ENCODE measurements at regions not wholly inside any gene's neighbourhood (a gene's known extent, or its start where the extent isn't known, plus 50 kb on each side); places are given as distances from the start of the nearest gene placed in this dataset.
"Not testable (repeated sequence)": the region's sequence is repeated elsewhere in the genome, so short reads cannot be mapped to it uniquely, and the experiment has no call there.

DNA sequence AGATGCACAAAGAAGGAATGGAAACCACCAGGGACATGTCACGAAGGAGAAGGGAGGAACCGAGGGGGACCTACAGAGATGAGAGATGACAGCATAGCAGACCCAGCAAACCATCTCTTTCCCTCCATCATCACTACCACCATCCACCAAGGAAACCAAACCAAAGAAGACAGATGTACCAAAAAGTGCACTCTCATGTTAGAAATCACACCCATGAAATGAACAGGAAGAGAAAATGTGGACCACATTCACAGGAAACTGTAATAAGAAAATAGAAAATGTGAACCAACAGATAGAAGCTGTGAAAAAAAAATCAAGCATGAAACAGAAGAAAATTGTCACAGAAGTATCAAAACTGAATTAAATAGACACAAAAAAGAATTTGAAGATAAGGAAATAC is 672.7 kb downstream of the QKI start:
- peaks cover 1% of the 10 kb centered on the region for H3K9me3 Mint-ChIP-seq

DNA sequence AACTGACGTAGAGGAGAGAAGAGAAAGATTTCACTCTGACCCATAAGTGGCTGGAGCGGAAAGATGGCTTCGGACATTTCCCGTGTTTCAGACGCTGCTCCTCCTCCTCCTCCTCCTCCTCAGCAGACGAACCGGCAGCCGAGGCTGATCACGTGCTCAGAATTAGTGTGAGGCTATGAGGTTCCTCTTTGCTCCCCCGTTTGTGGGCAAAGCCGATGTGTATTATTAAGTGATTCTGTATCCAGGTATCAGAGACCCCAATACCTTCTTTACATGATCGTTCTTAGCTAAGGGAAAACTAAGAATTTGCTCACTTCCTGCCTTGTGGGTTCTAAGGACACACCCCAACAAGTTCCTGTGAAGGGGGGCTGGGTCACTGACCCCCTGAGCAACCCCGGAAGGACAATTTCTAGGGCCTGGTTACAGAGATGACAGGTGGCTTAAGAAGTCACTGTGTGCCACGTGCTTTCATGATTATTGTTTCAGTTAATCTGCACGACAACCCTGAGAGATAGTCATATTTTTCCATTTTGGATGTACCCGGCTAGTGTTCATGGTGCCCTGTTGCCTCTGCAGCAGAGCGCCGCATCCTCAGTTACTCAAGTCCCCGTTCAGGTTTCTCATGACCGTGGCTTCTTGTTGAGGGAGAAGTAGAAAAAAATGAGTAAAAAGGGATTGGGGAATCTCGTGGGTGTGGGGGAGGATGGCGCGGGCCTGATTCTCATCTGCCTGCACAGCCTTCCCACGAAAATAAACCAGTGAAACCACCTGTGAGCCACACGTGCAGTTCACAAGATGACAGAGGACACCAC is 671.8 kb downstream of the QKI start:
- no peak overlapping the region for H3K27ac Mint-ChIP-seq
- no peaks in the 10 kb centered on the region for H3K9me3 Mint-ChIP-seq
- no peaks in the 10 kb centered on the region for H3K4me1 Mint-ChIP-seq (ENCODE audit: low read depth)
- no peaks in the 10 kb centered on the region for H3K36me3 Mint-ChIP-seq (ENCODE audit: low read depth)
- H3K27me3 Mint-ChIP-seq = no peaks in the 10 kb centered on the region
- H3K4me3 Mint-ChIP-seq = no peak overlapping the region

More for the DNA sequence above, 672.7 kb downstream of the QKI start:
- H3K4me3 Mint-ChIP-seq = no peak overlapping the region
- no peaks in the 10 kb centered on the region for H3K36me3 Mint-ChIP-seq (ENCODE audit: low read depth)
- H3K27me3 Mint-ChIP-seq = no peaks in the 10 kb centered on the region
- no peak overlapping the region for H3K27ac Mint-ChIP-seq
- no peaks in the 10 kb centered on the region for H3K4me1 Mint-ChIP-seq (ENCODE audit: low read depth)

- no peaks in the 10 kb centered on the region for H3K27me3 Mint-ChIP-seq
- no peak overlapping the region for H3K27ac Mint-ChIP-seq
Observed at GRCh38 chr6:164085091-164086075, 670.9 kb downstream of the QKI start.

GRCh38 chr6:164079275-164079600 is 664.7 kb downstream of the QKI start:
- H3K36me3 Mint-ChIP-seq (ENCODE audit: low read depth) = no peaks in the 10 kb centered on the region
- peaks cover 7% of the 10 kb centered on the region for H3K9me3 Mint-ChIP-seq
- no peaks in the 10 kb centered on the region for H3K4me1 Mint-ChIP-seq (ENCODE audit: low read depth)
- no peak overlapping the region for H3K4me3 Mint-ChIP-seq
- H3K27me3 Mint-ChIP-seq = no peaks in the 10 kb centered on the region
- no peak overlapping the region for H3K27ac Mint-ChIP-seq

More at GRCh38 chr6:164085091-164086075, 670.9 kb downstream of the QKI start:
- H3K4me3 Mint-ChIP-seq = no peak overlapping the region
- no peaks in the 10 kb centered on the region for H3K36me3 Mint-ChIP-seq (ENCODE audit: low read depth)
- H3K4me1 Mint-ChIP-seq (ENCODE audit: low read depth) = no peaks in the 10 kb centered on the region
- H3K9me3 Mint-ChIP-seq = no peaks in the 10 kb centered on the region

DNA sequence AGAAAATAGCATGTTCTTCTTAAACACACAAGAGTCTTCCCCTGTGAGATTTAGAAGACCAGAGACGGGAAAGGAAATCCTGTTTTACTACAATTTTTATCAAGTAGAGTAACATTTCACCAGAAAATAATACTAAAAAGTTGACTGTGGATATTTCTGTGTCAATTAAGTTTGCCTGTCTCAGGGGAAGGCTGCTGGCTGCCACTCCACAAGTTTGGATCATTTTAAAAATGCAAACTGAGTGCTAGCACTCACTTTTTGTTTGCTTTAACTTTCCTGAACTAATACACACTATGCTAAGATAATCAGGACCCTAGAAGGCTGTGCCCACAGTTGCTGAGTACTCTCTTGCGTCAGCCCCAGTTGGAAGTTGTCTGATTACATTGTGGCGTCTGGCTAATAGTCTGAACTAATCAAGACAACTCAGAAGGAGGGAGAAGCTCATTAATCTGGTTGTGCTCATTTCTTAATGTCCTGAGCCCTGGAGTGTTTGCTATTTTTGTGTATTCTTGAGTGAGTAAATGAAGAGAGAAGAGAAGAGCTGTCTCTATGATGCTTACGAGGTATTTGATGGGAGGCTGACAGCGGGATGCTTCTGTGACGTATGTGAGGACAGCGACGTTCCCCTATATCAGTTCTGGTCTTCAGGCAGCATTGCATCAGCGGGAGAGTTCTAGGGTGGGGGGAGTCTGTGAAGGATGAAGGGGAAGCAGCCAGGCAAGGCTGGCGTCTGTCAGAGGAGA is 664.2 kb downstream of the QKI start:
- Mint-ChIP-seq H3K4me1 (ENCODE audit: low read depth) (no peaks in the 10 kb centered on the region), H3K4me3 (no peak overlapping the region), H3K9me3 (peaks cover 7% of the 10 kb centered on the region), H3K27ac (no peak overlapping the region), H3K36me3 (ENCODE audit: low read depth) (no peaks in the 10 kb centered on the region), H3K27me3 (no peaks in the 10 kb centered on the region)

DNA sequence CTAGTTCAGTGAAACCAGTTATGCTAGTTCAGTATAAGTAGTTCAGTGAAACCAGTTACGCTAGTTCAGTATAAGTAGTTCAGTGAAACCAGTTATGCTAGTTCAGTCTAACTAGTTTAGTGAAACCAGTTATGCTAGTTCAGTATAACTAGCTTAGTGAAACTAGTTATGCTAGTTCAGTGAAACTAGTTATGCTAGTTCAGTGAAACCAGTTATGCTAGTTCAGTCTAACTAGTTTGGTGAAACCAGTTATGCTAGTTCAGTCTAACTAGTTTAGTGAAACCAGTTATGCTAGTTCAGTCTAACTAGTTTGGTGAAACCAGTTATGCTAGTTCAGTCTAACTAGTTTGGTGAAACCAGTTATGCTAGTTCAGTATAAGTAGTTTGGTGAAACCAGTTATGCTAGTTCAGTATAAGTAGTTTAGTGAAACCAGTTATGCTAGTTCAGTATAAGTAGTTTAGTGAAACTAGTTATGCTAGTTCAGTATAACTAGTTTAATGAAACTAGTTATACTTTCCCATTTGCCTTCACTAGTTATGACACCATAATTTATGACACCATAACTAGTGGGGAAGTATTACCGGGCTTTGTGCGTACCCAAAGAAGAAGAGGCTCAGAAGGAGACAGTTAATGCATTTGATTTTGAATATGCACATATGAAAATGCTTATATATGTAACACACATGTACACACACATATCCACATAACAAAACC is 662.5 kb downstream of the QKI start:
- H3K9me3 Mint-ChIP-seq = peaks cover 12% of the 10 kb centered on the region
- H3K27ac Mint-ChIP-seq; H3K4me3 Mint-ChIP-seq; H3K27me3 Mint-ChIP-seq; H3K36me3 Mint-ChIP-seq (ENCODE audit: low read depth); H3K4me1 Mint-ChIP-seq (ENCODE audit: low read depth): not testable (repeated sequence)

- Mint-ChIP-seq H3K27me3 (no peaks in the 10 kb centered on the region), H3K27ac (no peak overlapping the region), H3K9me3 (peaks cover 12% of the 10 kb centered on the region)
Observed at GRCh38 chr6:164075981-164076615, 661.6 kb downstream of the QKI start.

GRCh38 chr6:164072240-164072666 is 657.7 kb downstream of the QKI start:
- no peak overlapping the region for H3K27ac Mint-ChIP-seq
- H3K36me3 Mint-ChIP-seq (ENCODE audit: low read depth) = no peaks in the 10 kb centered on the region
- H3K9me3 Mint-ChIP-seq = peaks cover 9% of the 10 kb centered on the region

More at GRCh38 chr6:164075981-164076615, 661.6 kb downstream of the QKI start:
- H3K4me1 Mint-ChIP-seq (ENCODE audit: low read depth) = no peaks in the 10 kb centered on the region
- no peaks in the 10 kb centered on the region for H3K36me3 Mint-ChIP-seq (ENCODE audit: low read depth)
- H3K4me3 Mint-ChIP-seq = no peak overlapping the region

GRCh38 chr6:164069350-164069990 is 655.0 kb downstream of the QKI start:
- H3K4me3 Mint-ChIP-seq = no peak overlapping the region
- H3K36me3 Mint-ChIP-seq (ENCODE audit: low read depth) = no peaks in the 10 kb centered on the region
- H3K9me3 Mint-ChIP-seq = peaks cover 5% of the 10 kb centered on the region
- H3K4me1 Mint-ChIP-seq (ENCODE audit: low read depth) = no peaks in the 10 kb centered on the region
- H3K27me3 Mint-ChIP-seq = no peaks in the 10 kb centered on the region
- no peak overlapping the region for H3K27ac Mint-ChIP-seq

More at GRCh38 chr6:164072240-164072666, 657.7 kb downstream of the QKI start:
- Mint-ChIP-seq H3K4me3 (no peak overlapping the region), H3K4me1 (ENCODE audit: low read depth) (no peaks in the 10 kb centered on the region), H3K27me3 (no peaks in the 10 kb centered on the region)

DNA sequence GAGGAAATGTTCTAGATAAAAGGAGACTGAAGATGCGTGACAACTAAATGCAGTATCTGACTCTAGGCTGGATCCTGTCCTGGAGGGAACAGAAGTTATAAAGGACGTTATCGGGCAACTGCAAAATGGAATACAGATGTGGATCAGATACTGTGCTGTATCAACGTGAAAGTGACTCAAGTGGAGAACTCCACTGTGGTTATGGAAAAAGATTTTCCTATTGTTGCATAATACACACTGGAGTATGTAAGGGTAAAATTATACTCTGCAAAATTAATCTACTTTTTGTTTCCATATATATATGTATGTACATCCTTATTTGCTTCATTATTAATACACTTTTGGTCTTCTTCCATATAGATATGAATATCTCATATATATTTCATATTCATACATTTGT is 654.0 kb downstream of the QKI start:
- no peaks in the 10 kb centered on the region for H3K36me3 Mint-ChIP-seq (ENCODE audit: low read depth)
- H3K27ac Mint-ChIP-seq = no peak overlapping the region
- peaks cover 5% of the 10 kb centered on the region for H3K9me3 Mint-ChIP-seq
- no peaks in the 10 kb centered on the region for H3K27me3 Mint-ChIP-seq
- H3K4me3 Mint-ChIP-seq = no peak overlapping the region
- no peaks in the 10 kb centered on the region for H3K4me1 Mint-ChIP-seq (ENCODE audit: low read depth)

DNA sequence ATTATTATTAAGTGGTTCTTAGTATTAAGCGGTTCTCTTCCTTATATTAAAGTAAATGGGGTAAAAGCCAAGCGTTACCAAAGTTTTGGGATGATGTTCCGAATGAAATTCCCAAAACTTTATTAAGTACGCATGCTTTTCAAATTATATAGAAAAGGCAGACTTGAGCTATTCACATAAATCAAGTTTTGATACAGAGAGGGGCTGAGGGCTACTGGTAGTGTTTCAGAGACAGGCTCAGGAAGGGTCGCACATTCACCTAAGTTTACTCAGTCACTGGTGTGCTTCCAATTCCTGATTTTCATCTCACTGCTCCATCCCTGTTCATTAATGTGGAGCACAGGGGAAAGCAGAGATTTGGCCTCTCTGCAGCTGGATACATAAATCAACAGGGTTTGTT is 652.2 kb downstream of the QKI start:
- H3K27me3 Mint-ChIP-seq = no peaks in the 10 kb centered on the region
- H3K27ac Mint-ChIP-seq = no peak overlapping the region
- H3K4me3 Mint-ChIP-seq = no peak overlapping the region
- H3K36me3 Mint-ChIP-seq (ENCODE audit: low read depth) = no peaks in the 10 kb centered on the region
- no peaks in the 10 kb centered on the region for H3K9me3 Mint-ChIP-seq
- no peaks in the 10 kb centered on the region for H3K4me1 Mint-ChIP-seq (ENCODE audit: low read depth)

DNA sequence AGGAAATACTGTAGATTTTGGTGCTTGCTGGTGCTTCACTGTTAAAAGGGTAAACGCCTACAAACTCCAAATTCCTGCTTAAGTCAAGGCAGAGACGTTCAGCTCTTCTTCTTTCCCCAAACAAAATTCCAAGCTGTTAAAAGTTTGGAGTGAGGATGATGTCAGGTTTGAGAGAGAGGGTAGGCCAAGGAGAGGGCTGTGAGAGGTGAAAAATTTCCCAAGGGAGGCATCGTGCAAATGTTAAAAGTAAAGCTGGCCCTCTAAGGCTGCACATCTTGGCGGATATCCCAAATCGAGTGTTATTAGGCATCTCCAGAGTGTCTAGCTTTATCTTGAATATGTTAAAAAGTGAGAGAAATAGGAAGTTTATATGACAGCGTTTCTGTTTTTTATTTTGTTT is 651.8 kb downstream of the QKI start:
- Mint-ChIP-seq H3K9me3 (no peaks in the 10 kb centered on the region), H3K27ac (no peak overlapping the region), H3K4me3 (no peak overlapping the region), H3K4me1 (ENCODE audit: low read depth) (no peaks in the 10 kb centered on the region), H3K36me3 (ENCODE audit: low read depth) (no peaks in the 10 kb centered on the region), H3K27me3 (no peaks in the 10 kb centered on the region)

GRCh38 chr6:164063346-164063745 is 648.8 kb downstream of the QKI start:
- no peak overlapping the region for H3K4me3 Mint-ChIP-seq
- H3K4me1 Mint-ChIP-seq (ENCODE audit: low read depth) = no peaks in the 10 kb centered on the region
- no peak overlapping the region for H3K27ac Mint-ChIP-seq
- no peaks in the 10 kb centered on the region for H3K27me3 Mint-ChIP-seq
- no peaks in the 10 kb centered on the region for H3K36me3 Mint-ChIP-seq (ENCODE audit: low read depth)
- no peaks in the 10 kb centered on the region for H3K9me3 Mint-ChIP-seq

Measured in stimulated activated naive CD8-positive, alpha-beta T cell treated with anti-CD3 and anti-CD28 coated beads, Interleukin-15, Interleukin-2, amounts not matched to agents 100 ng/mL and 50 ng/mL, for 24 hours (primary cell).